WTC11 (cell line): ENCODE measurements at regions not wholly inside any gene's neighbourhood (a gene's known extent, or its start where the extent isn't known, plus 50 kb on each side); places are given as distances from the start of the nearest gene placed in this dataset.

Experiments used
- ATAC-seq: fragments of 200-7000 bp; cut with Tn5 transposase; 2 replicates; pipeline ENCODE4 v1.10.0; 2021; ENCODE audit warnings: mild to moderate bottlenecking, moderate library complexity
- CTCF ChIA-PET: fragments of 300-600 bp; sonication (Branson Sonifier 250); formaldehyde crosslinking; loops from one replicate; lab custom pipeline; 2021; ENCODE audit warnings: antibody characterized with exemption; lab: Charles Lee
- POLR2A ChIA-PET: fragments of 350-600 bp; sonication (Branson Sonifier 250); formaldehyde crosslinking; loops from one replicate; lab custom pipeline; 2021; ENCODE audit warnings: antibody characterized with exemption; lab: Charles Lee
- DNase-seq: peaks from one replicate; pipeline ENCODE4 v3.0.0; 2021; ENCODE audit warnings: low spot score
- H3K27ac Mint-ChIP-seq: 2 replicates; pipeline ENCODE4 v1.8.0; 2021; ENCODE audit warnings: mixed read lengths
- H3K27me3 Mint-ChIP-seq: 2 replicates; pipeline ENCODE4 v1.8.0; 2021; ENCODE audit warnings: low read depth, mild to moderate bottlenecking, moderate library complexity, mixed read lengths
- H3K36me3 Mint-ChIP-seq: 2 replicates; pipeline ENCODE4 v1.8.0; 2021; ENCODE audit warnings: mixed read lengths
- H3K4me1 Mint-ChIP-seq: 2 replicates; pipeline ENCODE4 v1.8.0; 2022; ENCODE audit warnings: mixed read lengths
- H3K4me3 Mint-ChIP-seq: 2 replicates; pipeline ENCODE4 v1.8.0; 2021; ENCODE audit warnings: mild to moderate bottlenecking, moderate library complexity, mixed read lengths
- H3K9me3 Mint-ChIP-seq: 2 replicates; pipeline ENCODE4 v1.8.0; 2021; ENCODE audit warnings: mixed read lengths
- CREB1 ChIP-seq: sonication (generic); formaldehyde crosslinking; IDR thresholded peaks from 2 replicates; pipeline ENCODE4 v1.8.0; 2023; ENCODE audit warnings: mild to moderate bottlenecking, missing genetic modification reagents
- CREM ChIP-seq: sonication (generic); formaldehyde crosslinking; IDR thresholded peaks from 2 replicates; pipeline ENCODE4 v1.8.1; 2022; ENCODE audit warnings: mild to moderate bottlenecking, missing genetic modification reagents, moderate library complexity
- ETV6 ChIP-seq: sonication (generic); formaldehyde crosslinking; IDR thresholded peaks from 2 replicates; pipeline ENCODE4 v1.8.1; 2022; ENCODE audit warnings: mild to moderate bottlenecking, missing genetic modification reagents
- GTF2I ChIP-seq: fragments of 250-450 bp; sonication (Bioruptor Pico); conservative IDR thresholded peaks from 2 replicates; pipeline ENCODE4 v1.4.0; 2021; ENCODE audit warnings: mild to moderate bottlenecking
- KAT7 ChIP-seq: sonication (generic); formaldehyde crosslinking; IDR thresholded peaks from 2 replicates; pipeline ENCODE4 v1.8.1; 2023; ENCODE audit warnings: missing genetic modification reagents, mild to moderate bottlenecking, borderline replicate concordance
- MYBL2 ChIP-seq: sonication (generic); formaldehyde crosslinking; IDR thresholded peaks from 2 replicates; pipeline ENCODE4 v1.8.1; 2023; ENCODE audit warnings: mild to moderate bottlenecking, moderate library complexity, missing genetic modification reagents
- NR2C2 ChIP-seq: sonication (generic); formaldehyde crosslinking; IDR thresholded peaks from 2 replicates; pipeline ENCODE4 v1.8.0; 2022; ENCODE audit warnings: mild to moderate bottlenecking, missing genetic modification reagents
- RORB ChIP-seq: fragments of 250-450 bp; sonication (Bioruptor Pico); IDR thresholded peaks from 2 replicates; pipeline ENCODE4 v1.9.0; 2021; ENCODE audit warnings: mild to moderate bottlenecking
- SMAD3 ChIP-seq: sonication (generic); formaldehyde crosslinking; IDR thresholded peaks from 2 replicates; pipeline ENCODE4 v1.8.0; 2022; ENCODE audit warnings: missing genetic modification reagents, mild to moderate bottlenecking, borderline replicate concordance
- TEAD1 ChIP-seq: sonication (generic); formaldehyde crosslinking; IDR thresholded peaks from 2 replicates; pipeline ENCODE4 v1.8.0; 2022; ENCODE audit warnings: mild to moderate bottlenecking, missing genetic modification reagents
- ZNF121 ChIP-seq: sonication (generic); formaldehyde crosslinking; IDR thresholded peaks from 2 replicates; pipeline ENCODE4 v1.8.0; 2023; ENCODE audit warnings: missing genetic modification reagents
- ZNF232 ChIP-seq: sonication (generic); formaldehyde crosslinking; IDR thresholded peaks from 2 replicates; pipeline ENCODE4 v1.8.0; 2022; ENCODE audit warnings: mild to moderate bottlenecking, missing genetic modification reagents
- ZNF416 ChIP-seq: fragments of 250-450 bp; sonication (Bioruptor Pico); IDR thresholded peaks from 2 replicates; pipeline ENCODE4 v1.9.0; 2021; ENCODE audit warnings: mild to moderate bottlenecking, inconsistent platforms
- TF ChIP-seq, protein P1 (sequence below): sonication (generic); formaldehyde crosslinking; IDR thresholded peaks from 2 replicates; pipeline ENCODE4 v1.8.1; 2022; ENCODE audit warnings: low read depth, missing genetic modification reagents, borderline replicate concordance
- TF ChIP-seq, protein P2 (sequence below): fragments of 200-600 bp; IDR thresholded peaks from 2 replicates; pipeline ENCODE4 v1.8.0; 2022; ENCODE audit warnings: antibody characterized with exemption
- TF ChIP-seq, protein P3 (sequence below): sonication (generic); formaldehyde crosslinking; IDR thresholded peaks from 2 replicates; pipeline ENCODE4 v1.8.0; 2022; ENCODE audit warnings: mild to moderate bottlenecking, missing genetic modification reagents
- TF ChIP-seq, protein P4 (sequence below): sonication (generic); formaldehyde crosslinking; IDR thresholded peaks from 2 replicates; pipeline ENCODE4 v1.8.0; 2022; ENCODE audit warnings: mild to moderate bottlenecking, missing genetic modification reagents
- TF ChIP-seq, protein P5 (sequence below): sonication (generic); formaldehyde crosslinking; IDR thresholded peaks from 2 replicates; pipeline ENCODE4 v1.8.0; 2023; ENCODE audit warnings: missing genetic modification reagents
- TF ChIP-seq, protein P6 (sequence below): sonication (generic); formaldehyde crosslinking; IDR thresholded peaks from 2 replicates; pipeline ENCODE4 v1.8.1; 2022; ENCODE audit warnings: mild to moderate bottlenecking, moderate library complexity, missing genetic modification reagents
- TF ChIP-seq, protein P7 (sequence below): sonication (generic); formaldehyde crosslinking; conservative IDR thresholded peaks from 2 replicates; pipeline ENCODE4 v1.8.1; 2023; ENCODE audit warnings: mild to moderate bottlenecking, low read depth, missing genetic modification reagents, moderate library complexity
- TF ChIP-seq, protein P8 (sequence below): sonication (generic); formaldehyde crosslinking; IDR thresholded peaks from 2 replicates; pipeline ENCODE4 v1.8.1; 2023; ENCODE audit warnings: mild to moderate bottlenecking, missing genetic modification reagents

DNA sequence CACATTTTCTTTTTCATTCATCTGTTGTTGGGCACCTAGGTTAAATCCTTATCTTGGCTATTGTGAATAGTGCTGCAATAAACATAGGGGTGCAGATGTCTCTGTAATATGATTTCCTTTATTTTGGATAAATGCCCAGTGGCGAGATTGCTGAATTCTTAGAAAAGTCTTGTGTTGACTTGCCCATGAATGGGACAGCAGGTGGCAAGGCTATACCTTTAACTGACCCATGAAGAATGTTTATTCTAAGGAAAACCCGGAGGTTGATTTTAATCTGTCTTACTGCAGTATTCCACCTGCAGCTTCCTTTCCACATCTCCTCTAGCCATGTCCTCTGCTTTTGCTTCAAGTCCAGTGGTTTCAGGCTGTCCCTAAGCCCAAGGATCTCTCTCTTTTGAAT, 220.6 kb downstream of the SNCA start (continued):
- TF ChIP-seq, protein P1, sequence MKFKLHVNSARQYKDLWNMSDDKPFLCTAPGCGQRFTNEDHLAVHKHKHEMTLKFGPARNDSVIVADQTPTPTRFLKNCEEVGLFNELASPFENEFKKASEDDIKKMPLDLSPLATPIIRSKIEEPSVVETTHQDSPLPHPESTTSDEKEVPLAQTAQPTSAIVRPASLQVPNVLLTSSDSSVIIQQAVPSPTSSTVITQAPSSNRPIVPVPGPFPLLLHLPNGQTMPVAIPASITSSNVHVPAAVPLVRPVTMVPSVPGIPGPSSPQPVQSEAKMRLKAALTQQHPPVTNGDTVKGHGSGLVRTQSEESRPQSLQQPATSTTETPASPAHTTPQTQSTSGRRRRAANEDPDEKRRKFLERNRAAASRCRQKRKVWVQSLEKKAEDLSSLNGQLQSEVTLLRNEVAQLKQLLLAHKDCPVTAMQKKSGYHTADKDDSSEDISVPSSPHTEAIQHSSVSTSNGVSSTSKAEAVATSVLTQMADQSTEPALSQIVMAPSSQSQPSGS (CRISPR knock-in tag), result no peak
- TF ChIP-seq, protein P2, sequence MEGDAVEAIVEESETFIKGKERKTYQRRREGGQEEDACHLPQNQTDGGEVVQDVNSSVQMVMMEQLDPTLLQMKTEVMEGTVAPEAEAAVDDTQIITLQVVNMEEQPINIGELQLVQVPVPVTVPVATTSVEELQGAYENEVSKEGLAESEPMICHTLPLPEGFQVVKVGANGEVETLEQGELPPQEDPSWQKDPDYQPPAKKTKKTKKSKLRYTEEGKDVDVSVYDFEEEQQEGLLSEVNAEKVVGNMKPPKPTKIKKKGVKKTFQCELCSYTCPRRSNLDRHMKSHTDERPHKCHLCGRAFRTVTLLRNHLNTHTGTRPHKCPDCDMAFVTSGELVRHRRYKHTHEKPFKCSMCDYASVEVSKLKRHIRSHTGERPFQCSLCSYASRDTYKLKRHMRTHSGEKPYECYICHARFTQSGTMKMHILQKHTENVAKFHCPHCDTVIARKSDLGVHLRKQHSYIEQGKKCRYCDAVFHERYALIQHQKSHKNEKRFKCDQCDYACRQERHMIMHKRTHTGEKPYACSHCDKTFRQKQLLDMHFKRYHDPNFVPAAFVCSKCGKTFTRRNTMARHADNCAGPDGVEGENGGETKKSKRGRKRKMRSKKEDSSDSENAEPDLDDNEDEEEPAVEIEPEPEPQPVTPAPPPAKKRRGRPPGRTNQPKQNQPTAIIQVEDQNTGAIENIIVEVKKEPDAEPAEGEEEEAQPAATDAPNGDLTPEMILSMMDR, result no peak
- TF ChIP-seq, protein P3, sequence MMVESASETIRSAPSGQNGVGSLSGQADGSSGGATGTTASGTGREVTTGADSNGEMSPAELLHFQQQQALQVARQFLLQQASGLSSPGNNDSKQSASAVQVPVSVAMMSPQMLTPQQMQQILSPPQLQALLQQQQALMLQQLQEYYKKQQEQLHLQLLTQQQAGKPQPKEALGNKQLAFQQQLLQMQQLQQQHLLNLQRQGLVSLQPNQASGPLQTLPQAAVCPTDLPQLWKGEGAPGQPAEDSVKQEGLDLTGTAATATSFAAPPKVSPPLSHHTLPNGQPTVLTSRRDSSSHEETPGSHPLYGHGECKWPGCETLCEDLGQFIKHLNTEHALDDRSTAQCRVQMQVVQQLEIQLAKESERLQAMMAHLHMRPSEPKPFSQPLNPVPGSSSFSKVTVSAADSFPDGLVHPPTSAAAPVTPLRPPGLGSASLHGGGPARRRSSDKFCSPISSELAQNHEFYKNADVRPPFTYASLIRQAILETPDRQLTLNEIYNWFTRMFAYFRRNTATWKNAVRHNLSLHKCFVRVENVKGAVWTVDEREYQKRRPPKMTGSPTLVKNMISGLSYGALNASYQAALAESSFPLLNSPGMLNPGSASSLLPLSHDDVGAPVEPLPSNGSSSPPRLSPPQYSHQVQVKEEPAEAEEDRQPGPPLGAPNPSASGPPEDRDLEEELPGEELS (CRISPR knock-in tag), result no peak
- TF ChIP-seq, protein P4, sequence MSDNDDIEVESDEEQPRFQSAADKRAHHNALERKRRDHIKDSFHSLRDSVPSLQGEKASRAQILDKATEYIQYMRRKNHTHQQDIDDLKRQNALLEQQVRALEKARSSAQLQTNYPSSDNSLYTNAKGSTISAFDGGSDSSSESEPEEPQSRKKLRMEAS (CRISPR knock-in tag), result no peak
- TF ChIP-seq GTF2I (CRISPR knock-in tag), result no peak
- TF ChIP-seq NR2C2 (CRISPR knock-in tag), result no peak

DNA sequence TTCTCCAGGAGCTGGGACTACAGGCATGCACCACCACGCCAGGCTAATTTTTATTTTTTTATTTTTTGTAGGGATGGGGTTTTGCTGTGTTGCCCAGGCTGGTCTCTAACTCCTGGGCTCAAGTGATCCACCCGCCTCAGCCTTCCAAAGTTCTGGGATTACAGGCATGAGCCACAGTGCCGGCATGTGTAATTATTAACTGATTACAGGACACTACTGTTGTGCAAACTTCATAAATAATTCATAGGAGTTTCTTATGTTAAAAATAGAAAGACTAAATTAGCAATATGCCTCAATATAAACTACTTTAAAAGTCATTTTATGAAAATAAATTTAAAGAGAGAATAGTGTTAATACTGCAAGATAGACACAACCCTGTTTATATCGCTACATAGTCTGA, 221.9 kb downstream of the SNCA start:
- CTCF ChIA-PET, result no interaction called here
- H3K27ac Mint-ChIP-seq, result no peak overlapping the region
- peaks cover 21% of the 10 kb centered on the region for H3K9me3 Mint-ChIP-seq
- DNase-seq (no peak), ATAC-seq (no peak)
- H3K4me1 Mint-ChIP-seq, result peaks cover 16% of the 10 kb centered on the region
- H3K4me3 Mint-ChIP-seq, result no peak overlapping the region
- TF ChIP-seq KAT7 (CRISPR knock-in tag), result no peak
- no peak for TF ChIP-seq CREM (CRISPR knock-in tag)
- no peak for TF ChIP-seq MYBL2 (CRISPR knock-in tag)
- TF ChIP-seq SMAD3, result no peak
- no peak for TF ChIP-seq CREB1 (CRISPR knock-in tag)
- TF ChIP-seq, protein P1 (CRISPR knock-in tag), result no peak
- no peak for TF ChIP-seq RORB (CRISPR knock-in tag)
- TF ChIP-seq ZNF121 (CRISPR knock-in tag), result no peak
- TF ChIP-seq ETV6 (CRISPR knock-in tag), result no peak
- TF ChIP-seq, protein P5, sequence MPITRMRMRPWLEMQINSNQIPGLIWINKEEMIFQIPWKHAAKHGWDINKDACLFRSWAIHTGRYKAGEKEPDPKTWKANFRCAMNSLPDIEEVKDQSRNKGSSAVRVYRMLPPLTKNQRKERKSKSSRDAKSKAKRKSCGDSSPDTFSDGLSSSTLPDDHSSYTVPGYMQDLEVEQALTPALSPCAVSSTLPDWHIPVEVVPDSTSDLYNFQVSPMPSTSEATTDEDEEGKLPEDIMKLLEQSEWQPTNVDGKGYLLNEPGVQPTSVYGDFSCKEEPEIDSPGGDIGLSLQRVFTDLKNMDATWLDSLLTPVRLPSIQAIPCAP (CRISPR knock-in tag), result no peak
- TF ChIP-seq, protein P6, sequence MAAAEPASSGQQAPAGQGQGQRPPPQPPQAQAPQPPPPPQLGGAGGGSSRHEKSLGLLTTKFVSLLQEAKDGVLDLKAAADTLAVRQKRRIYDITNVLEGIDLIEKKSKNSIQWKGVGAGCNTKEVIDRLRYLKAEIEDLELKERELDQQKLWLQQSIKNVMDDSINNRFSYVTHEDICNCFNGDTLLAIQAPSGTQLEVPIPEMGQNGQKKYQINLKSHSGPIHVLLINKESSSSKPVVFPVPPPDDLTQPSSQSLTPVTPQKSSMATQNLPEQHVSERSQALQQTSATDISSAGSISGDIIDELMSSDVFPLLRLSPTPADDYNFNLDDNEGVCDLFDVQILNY (CRISPR knock-in tag), result no peak
- no peak for TF ChIP-seq ZNF232 (CRISPR knock-in tag)
- no peak for TF ChIP-seq ZNF416 (CRISPR knock-in tag)
- TF ChIP-seq, protein P7, sequence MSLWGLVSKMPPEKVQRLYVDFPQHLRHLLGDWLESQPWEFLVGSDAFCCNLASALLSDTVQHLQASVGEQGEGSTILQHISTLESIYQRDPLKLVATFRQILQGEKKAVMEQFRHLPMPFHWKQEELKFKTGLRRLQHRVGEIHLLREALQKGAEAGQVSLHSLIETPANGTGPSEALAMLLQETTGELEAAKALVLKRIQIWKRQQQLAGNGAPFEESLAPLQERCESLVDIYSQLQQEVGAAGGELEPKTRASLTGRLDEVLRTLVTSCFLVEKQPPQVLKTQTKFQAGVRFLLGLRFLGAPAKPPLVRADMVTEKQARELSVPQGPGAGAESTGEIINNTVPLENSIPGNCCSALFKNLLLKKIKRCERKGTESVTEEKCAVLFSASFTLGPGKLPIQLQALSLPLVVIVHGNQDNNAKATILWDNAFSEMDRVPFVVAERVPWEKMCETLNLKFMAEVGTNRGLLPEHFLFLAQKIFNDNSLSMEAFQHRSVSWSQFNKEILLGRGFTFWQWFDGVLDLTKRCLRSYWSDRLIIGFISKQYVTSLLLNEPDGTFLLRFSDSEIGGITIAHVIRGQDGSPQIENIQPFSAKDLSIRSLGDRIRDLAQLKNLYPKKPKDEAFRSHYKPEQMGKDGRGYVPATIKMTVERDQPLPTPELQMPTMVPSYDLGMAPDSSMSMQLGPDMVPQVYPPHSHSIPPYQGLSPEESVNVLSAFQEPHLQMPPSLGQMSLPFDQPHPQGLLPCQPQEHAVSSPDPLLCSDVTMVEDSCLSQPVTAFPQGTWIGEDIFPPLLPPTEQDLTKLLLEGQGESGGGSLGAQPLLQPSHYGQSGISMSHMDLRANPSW, result no peak
- TF ChIP-seq TEAD1, result no peak
- TF ChIP-seq, protein P8, sequence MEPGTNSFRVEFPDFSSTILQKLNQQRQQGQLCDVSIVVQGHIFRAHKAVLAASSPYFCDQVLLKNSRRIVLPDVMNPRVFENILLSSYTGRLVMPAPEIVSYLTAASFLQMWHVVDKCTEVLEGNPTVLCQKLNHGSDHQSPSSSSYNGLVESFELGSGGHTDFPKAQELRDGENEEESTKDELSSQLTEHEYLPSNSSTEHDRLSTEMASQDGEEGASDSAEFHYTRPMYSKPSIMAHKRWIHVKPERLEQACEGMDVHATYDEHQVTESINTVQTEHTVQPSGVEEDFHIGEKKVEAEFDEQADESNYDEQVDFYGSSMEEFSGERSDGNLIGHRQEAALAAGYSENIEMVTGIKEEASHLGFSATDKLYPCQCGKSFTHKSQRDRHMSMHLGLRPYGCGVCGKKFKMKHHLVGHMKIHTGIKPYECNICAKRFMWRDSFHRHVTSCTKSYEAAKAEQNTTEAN (CRISPR knock-in tag), result no peak
- TF ChIP-seq, all 79 proteins: peak for 0
- POLR2A ChIA-PET, result no interaction called here
- Mint-ChIP-seq H3K27me3 (peaks cover 3% of the 10 kb centered on the region; the same call in 1 of the 2 replicates), H3K36me3 (no peaks in the 10 kb centered on the region)
